DOHH2 (cell line): ENCODE measurements at regions not wholly inside any gene's neighbourhood (a gene's known extent, or its start where the extent isn't known, plus 50 kb on each side); places are given as distances from the start of the nearest gene placed in this dataset.

ENCODE experiments used
- CTCF ChIP-seq: fragments of 200-600 bp; sonication (generic); IDR thresholded peaks from one replicate; pipeline ENCODE4 v1.5.1; 2014; ENCODE audit warnings: antibody characterized with exemption, mild to moderate bottlenecking, low read depth, low read length; ENCODE audit not compliant: poor library complexity, severe bottlenecking
- EZH2phosphoT487 ChIP-seq: fragments of 200-600 bp; sonication (generic); IDR thresholded peaks from 2 replicates; pipeline ENCODE4 v1.6.1; 2017; ENCODE audit warnings: borderline replicate concordance, mild to moderate bottlenecking, antibody characterized with exemption, low read length, moderate library complexity, mixed read lengths

- TF ChIP-seq CTCF: no peak
- no peak for TF ChIP-seq EZH2phosphoT487
Measured at GRCh38 chr9:14424983-14425382, 111.0 kb upstream of the NFIB start.
